HG03378 (cell line): ENCODE measurements at regions not wholly inside any gene's neighbourhood (a gene's known extent, or its start where the extent isn't known, plus 50 kb on each side); places are given as distances from the start of the nearest gene placed in this dataset.
"Not testable (repeated sequence)": the region's sequence is repeated elsewhere in the genome, so short reads cannot be mapped to it uniquely, and the experiment has no call there.

ENCODE experiments used
- ATAC-seq: cut with Tn5 transposase; IDR thresholded peaks from one replicate; pipeline ENCODE4 v1.9.1; 2021; ENCODE audit warnings: mild to moderate bottlenecking, moderate library complexity; ENCODE audit not compliant: unreplicated experiment

- ATAC-seq: no peak
Observed at GRCh38 chr6:60991427-60992028, 1294.5 kb downstream of the KHDRBS2 start.

GRCh38 chr6:60952500-60952899, 1333.5 kb downstream of the KHDRBS2 start:
- ATAC-seq: no peak

- not testable (repeated sequence) for ATAC-seq
Observed at GRCh38 chr6:60950221-60950923, 1335.7 kb downstream of the KHDRBS2 start.

GRCh38 chr6:60947416-60947815, 1338.6 kb downstream of the KHDRBS2 start:
- not testable (repeated sequence) for ATAC-seq

- ATAC-seq: not testable (repeated sequence)
Observed at GRCh38 chr6:60944803-60945202, 1341.2 kb downstream of the KHDRBS2 start.

- ATAC-seq: not testable (repeated sequence)
Observed at GRCh38 chr6:60935970-60936369, 1350.1 kb downstream of the KHDRBS2 start.

- ATAC-seq: not testable (repeated sequence)
Observed at GRCh38 chr6:60919652-60920051, 1366.4 kb downstream of the KHDRBS2 start.

GRCh38 chr6:60903860-60904259, 1382.2 kb downstream of the KHDRBS2 start:
- ATAC-seq: not testable (repeated sequence)

- ATAC-seq: not testable (repeated sequence)
Observed at GRCh38 chr6:60893374-60893773, 1392.7 kb downstream of the KHDRBS2 start.

- ATAC-seq: no peak
Observed at GRCh38 chr6:60891606-60892005, 1394.4 kb downstream of the KHDRBS2 start.

- not testable (repeated sequence) for ATAC-seq
Observed at GRCh38 chr6:60877396-60877795, 1408.6 kb downstream of the KHDRBS2 start.

- not testable (repeated sequence) for ATAC-seq
Observed at GRCh38 chr6:60870779-60871178, 1415.2 kb downstream of the KHDRBS2 start.

- no peak for ATAC-seq
Observed at GRCh38 chr6:60867548-60867947, 1418.5 kb downstream of the KHDRBS2 start.

GRCh38 chr6:60843175-60843982, 1442.6 kb downstream of the KHDRBS2 start:
- not testable (repeated sequence) for ATAC-seq

GRCh38 chr6:60830726-60831125, 1455.3 kb downstream of the KHDRBS2 start:
- ATAC-seq: not testable (repeated sequence)

- not testable (repeated sequence) for ATAC-seq
Observed at GRCh38 chr6:60822597-60822996, 1463.4 kb downstream of the KHDRBS2 start.

- ATAC-seq: not testable (repeated sequence)
Observed at GRCh38 chr6:60818072-60818471, 1468.0 kb downstream of the KHDRBS2 start.

- not testable (repeated sequence) for ATAC-seq
Observed at GRCh38 chr6:60814784-60815183, 1471.2 kb downstream of the KHDRBS2 start.

- ATAC-seq: not testable (repeated sequence)
Observed at GRCh38 chr6:60813897-60814596, 1472.0 kb downstream of the KHDRBS2 start.

GRCh38 chr6:60810216-60810615, 1475.8 kb downstream of the KHDRBS2 start:
- ATAC-seq: not testable (repeated sequence)

- ATAC-seq: not testable (repeated sequence)
Observed at GRCh38 chr6:60799146-60799545, 1486.9 kb downstream of the KHDRBS2 start.
